ENCODE measurements at regions not wholly inside any gene's neighbourhood (a gene's known extent, or its start where the extent isn't known, plus 50 kb on each side); places are given as distances from the start of the nearest gene placed in this dataset.

GRCh38 chr2:134128746-134129145 lies 125.1 kb upstream of the MGAT5 start:
- no peak for TF ChIP-seq CTCF (IDR thresholded peaks at IDR 0.05)
- TF ChIP-seq POLR2AphosphoS5 (IDR thresholded peaks at IDR 0.05), result no peak
- TF ChIP-seq POLR2A (IDR thresholded peaks at IDR 0.05), result no peak
- TF ChIP-seq EP300 (IDR thresholded peaks at IDR 0.05), result no peak

Data from upper lobe of left lung (tissue), 4 donors.